Mammary epithelial cell (primary cell): ENCODE measurements at regions not wholly inside any gene's neighbourhood (a gene's known extent, or its start where the extent isn't known, plus 50 kb on each side); places are given as distances from the start of the nearest gene placed in this dataset.

Experiments used
- EZH2 ChIP-seq: IDR thresholded peaks from 2 replicates; pipeline ENCODE4 v1.6.1; 2012; ENCODE audit warnings: low read length, inconsistent platforms, borderline replicate concordance
- TF ChIP-seq, protein P1 (sequence below), 2 donors: IDR thresholded peaks in 1 of 2; conservative IDR thresholded peaks in 1 of 2; 2 replicates each; pipeline ENCODE4 v1.5.1; 2011 to 2012; ENCODE audit warnings: inconsistent platforms in 2 of 2, low read length in 2 of 2, mild to moderate bottlenecking in 2 of 2, control low read depth in 1 of 2, low read depth in 1 of 2; ENCODE audit not compliant: insufficient read depth in 1 of 2; ENCODE audit errors: extremely low read depth in 1 of 2

DNA sequence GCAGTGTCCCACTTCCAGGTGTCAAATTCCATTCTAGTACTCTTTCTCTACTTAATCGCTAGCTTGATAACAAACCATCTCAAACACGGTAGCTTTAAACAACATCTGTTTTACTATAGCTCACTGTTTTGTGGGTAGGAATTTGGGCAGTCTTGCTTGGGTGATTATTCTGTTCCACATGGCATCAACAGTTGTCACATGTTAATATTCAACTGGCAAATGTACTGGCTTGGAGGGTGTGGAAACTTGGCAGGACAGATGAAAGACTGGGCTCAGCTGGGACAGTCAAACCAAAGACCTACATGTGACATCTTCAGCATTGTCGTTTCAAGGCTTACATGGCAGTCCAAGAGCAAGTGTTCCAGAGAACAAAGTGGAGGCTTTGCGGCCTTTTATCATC is 241.8 kb downstream of the PTH2R start:
- TF ChIP-seq, protein P1, sequence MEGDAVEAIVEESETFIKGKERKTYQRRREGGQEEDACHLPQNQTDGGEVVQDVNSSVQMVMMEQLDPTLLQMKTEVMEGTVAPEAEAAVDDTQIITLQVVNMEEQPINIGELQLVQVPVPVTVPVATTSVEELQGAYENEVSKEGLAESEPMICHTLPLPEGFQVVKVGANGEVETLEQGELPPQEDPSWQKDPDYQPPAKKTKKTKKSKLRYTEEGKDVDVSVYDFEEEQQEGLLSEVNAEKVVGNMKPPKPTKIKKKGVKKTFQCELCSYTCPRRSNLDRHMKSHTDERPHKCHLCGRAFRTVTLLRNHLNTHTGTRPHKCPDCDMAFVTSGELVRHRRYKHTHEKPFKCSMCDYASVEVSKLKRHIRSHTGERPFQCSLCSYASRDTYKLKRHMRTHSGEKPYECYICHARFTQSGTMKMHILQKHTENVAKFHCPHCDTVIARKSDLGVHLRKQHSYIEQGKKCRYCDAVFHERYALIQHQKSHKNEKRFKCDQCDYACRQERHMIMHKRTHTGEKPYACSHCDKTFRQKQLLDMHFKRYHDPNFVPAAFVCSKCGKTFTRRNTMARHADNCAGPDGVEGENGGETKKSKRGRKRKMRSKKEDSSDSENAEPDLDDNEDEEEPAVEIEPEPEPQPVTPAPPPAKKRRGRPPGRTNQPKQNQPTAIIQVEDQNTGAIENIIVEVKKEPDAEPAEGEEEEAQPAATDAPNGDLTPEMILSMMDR (conservative IDR thresholded peaks at IDR 0.05 in 1 of 2, IDR thresholded peaks at IDR 0.05 in 1 of 2; ENCODE audit: extremely low read depth in 1 of 2, insufficient read depth in 1 of 2, low read depth in 1 of 2, low read length in 2 of 2): no peak
- no peak for TF ChIP-seq EZH2
